WTC11 (cell line): ENCODE measurements at regions not wholly inside any gene's neighbourhood (a gene's known extent, or its start where the extent isn't known, plus 50 kb on each side); places are given as distances from the start of the nearest gene placed in this dataset.

Experiments used
- ATAC-seq: fragments of 200-7000 bp; cut with Tn5 transposase; 2 replicates; pipeline ENCODE4 v1.10.0; 2021; ENCODE audit warnings: mild to moderate bottlenecking, moderate library complexity
- CTCF ChIA-PET: fragments of 300-600 bp; sonication (Branson Sonifier 250); formaldehyde crosslinking; loops from one replicate; lab custom pipeline; 2021; ENCODE audit warnings: antibody characterized with exemption; lab: Charles Lee
- POLR2A ChIA-PET: fragments of 350-600 bp; sonication (Branson Sonifier 250); formaldehyde crosslinking; loops from one replicate; lab custom pipeline; 2021; ENCODE audit warnings: antibody characterized with exemption; lab: Charles Lee
- DNase-seq: peaks from one replicate; pipeline ENCODE4 v3.0.0; 2021; ENCODE audit warnings: low spot score
- H3K27ac Mint-ChIP-seq: 2 replicates; pipeline ENCODE4 v1.8.0; 2021; ENCODE audit warnings: mixed read lengths
- H3K27me3 Mint-ChIP-seq: 2 replicates; pipeline ENCODE4 v1.8.0; 2021; ENCODE audit warnings: low read depth, mild to moderate bottlenecking, moderate library complexity, mixed read lengths
- H3K36me3 Mint-ChIP-seq: 2 replicates; pipeline ENCODE4 v1.8.0; 2021; ENCODE audit warnings: mixed read lengths
- H3K4me1 Mint-ChIP-seq: 2 replicates; pipeline ENCODE4 v1.8.0; 2022; ENCODE audit warnings: mixed read lengths
- H3K4me3 Mint-ChIP-seq: 2 replicates; pipeline ENCODE4 v1.8.0; 2021; ENCODE audit warnings: mild to moderate bottlenecking, moderate library complexity, mixed read lengths
- H3K9me3 Mint-ChIP-seq: 2 replicates; pipeline ENCODE4 v1.8.0; 2021; ENCODE audit warnings: mixed read lengths
- FOXP1 ChIP-seq: sonication (generic); formaldehyde crosslinking; IDR thresholded peaks from 2 replicates; pipeline ENCODE4 v1.8.0; 2022; ENCODE audit warnings: missing genetic modification reagents, mild to moderate bottlenecking, moderate library complexity, borderline replicate concordance
- JAZF1 ChIP-seq: fragments of 250-450 bp; sonication (Bioruptor Pico); IDR thresholded peaks from 2 replicates; pipeline ENCODE4 v1.9.0; 2021; ENCODE audit warnings: moderate library complexity, mild to moderate bottlenecking, inconsistent platforms
- NFATC4 ChIP-seq: fragments of 250-450 bp; sonication (Bioruptor Pico); IDR thresholded peaks from 2 replicates; pipeline ENCODE4 v1.9.0; 2021; ENCODE audit warnings: mild to moderate bottlenecking
- NFYB ChIP-seq: sonication (generic); formaldehyde crosslinking; conservative IDR thresholded peaks from 2 replicates; pipeline ENCODE4 v1.8.0; 2022; ENCODE audit warnings: low read depth, missing genetic modification reagents
- PRRX2 ChIP-seq: fragments of 250-450 bp; sonication (Bioruptor Pico); IDR thresholded peaks from 2 replicates; pipeline ENCODE4 v1.8.0; 2021; ENCODE audit warnings: mild to moderate bottlenecking
- RORB ChIP-seq: fragments of 250-450 bp; sonication (Bioruptor Pico); IDR thresholded peaks from 2 replicates; pipeline ENCODE4 v1.9.0; 2021; ENCODE audit warnings: mild to moderate bottlenecking
- SMAD4 ChIP-seq: sonication (generic); formaldehyde crosslinking; IDR thresholded peaks from 2 replicates; pipeline ENCODE4 v1.8.0; 2022; ENCODE audit warnings: mild to moderate bottlenecking, missing genetic modification reagents
- TEAD4 ChIP-seq: sonication (generic); formaldehyde crosslinking; IDR thresholded peaks from 2 replicates; pipeline ENCODE4 v1.8.0; 2022; ENCODE audit warnings: mild to moderate bottlenecking, missing genetic modification reagents
- TP53 ChIP-seq: sonication (generic); formaldehyde crosslinking; IDR thresholded peaks from 2 replicates; pipeline ENCODE4 v1.8.1; 2023; ENCODE audit warnings: mild to moderate bottlenecking, missing genetic modification reagents
- ZNF396 ChIP-seq: fragments of 250-450 bp; sonication (Bioruptor Pico); IDR thresholded peaks from 2 replicates; pipeline ENCODE4 v1.8.0; 2021; ENCODE audit warnings: mild to moderate bottlenecking, moderate library complexity, borderline replicate concordance
- TF ChIP-seq, protein P1 (sequence below): fragments of 200-600 bp; IDR thresholded peaks from 2 replicates; pipeline ENCODE4 v1.8.0; 2022; ENCODE audit warnings: antibody characterized with exemption
- TF ChIP-seq, protein P2 (sequence below): fragments of 250-450 bp; sonication (Bioruptor Pico); IDR thresholded peaks from 2 replicates; pipeline ENCODE4 v1.9.0; 2021; ENCODE audit warnings: mild to moderate bottlenecking
- TF ChIP-seq, protein P3 (sequence below): sonication (generic); formaldehyde crosslinking; IDR thresholded peaks from 2 replicates; pipeline ENCODE4 v1.8.1; 2023; ENCODE audit warnings: mild to moderate bottlenecking, missing genetic modification reagents, borderline replicate concordance
- TF ChIP-seq, protein P4 (sequence below): sonication (generic); formaldehyde crosslinking; IDR thresholded peaks from 2 replicates; pipeline ENCODE4 v1.8.0; 2022; ENCODE audit warnings: mild to moderate bottlenecking, missing genetic modification reagents

DNA sequence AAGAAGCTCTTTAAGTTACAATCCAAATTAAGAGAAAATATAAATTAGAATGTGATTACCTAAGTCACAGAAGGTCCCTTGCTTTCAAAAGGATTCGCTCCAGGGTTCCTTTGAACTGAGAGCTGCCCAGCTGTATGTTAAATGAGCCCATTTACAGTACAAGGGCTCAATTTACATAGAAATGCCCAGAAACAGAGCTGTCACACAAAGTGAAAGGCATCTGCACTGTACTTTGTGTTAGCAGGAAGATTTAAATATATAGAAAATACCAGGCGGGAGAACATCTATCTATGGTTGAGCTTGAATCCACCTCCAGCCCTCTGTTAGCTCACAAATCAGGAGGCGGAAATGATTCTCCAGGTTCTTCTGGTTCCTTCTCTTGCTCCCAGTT lies 272.9 kb downstream of the PAX3 start:
- DNase-seq: peak; percentile 28
- CTCF ChIA-PET: interaction anchor here (0.7 to 3.5 kb wide), 20 partner anchors 11 to 589 kb away, joined by 3 to 45 read pairs (median 4); a partner anchor contains a TSS

DNA sequence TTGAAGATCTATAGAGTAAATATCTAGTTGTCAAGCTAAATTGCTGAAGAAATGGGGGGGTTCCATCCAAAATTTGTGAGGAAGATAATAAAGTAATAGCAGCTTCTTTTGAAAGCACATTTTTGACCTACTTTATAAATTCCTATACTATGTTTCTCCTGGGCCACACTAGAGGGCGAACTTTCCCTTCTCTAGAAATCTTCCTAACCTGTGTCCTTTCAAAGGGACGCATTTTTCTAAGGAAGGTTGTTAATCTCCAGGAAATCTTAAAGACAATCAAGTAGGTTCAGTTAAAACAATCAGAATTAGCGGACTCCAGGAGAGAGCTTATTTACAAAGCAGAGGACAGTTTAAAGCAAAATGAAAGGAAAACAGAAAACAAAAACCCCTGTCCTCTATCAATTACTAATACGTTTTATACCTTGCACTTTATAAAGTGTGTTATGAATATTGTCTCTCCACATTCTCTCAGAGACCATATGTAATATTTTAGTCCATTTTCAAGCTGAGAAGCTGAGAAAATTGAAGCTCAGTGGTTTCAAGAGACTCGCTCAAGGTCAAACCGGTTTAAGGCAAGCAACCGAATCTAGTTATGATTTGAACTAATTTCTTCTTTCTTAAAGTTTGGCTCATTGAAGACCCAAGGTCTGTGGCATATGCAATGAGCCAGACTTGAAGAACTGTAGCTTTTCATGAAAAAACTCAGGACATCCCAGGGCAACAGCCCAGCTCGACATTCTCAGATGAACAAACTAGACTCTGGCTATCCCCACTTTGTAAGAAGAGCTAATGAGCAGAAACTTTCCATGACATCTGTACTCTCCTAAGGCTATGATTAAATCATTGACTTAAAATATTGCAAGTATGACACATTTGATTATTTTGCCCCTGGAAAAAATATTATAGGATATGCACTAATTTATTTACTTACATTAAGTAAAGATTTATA lies 273.6 kb downstream of the PAX3 start:
- Mint-ChIP-seq H3K27ac (no peak overlapping the region), H3K9me3 (peaks cover 11% of the 10 kb centered on the region), H3K36me3 (peaks cover 5% of the 10 kb centered on the region), H3K27me3 (peaks cover 70% of the 10 kb centered on the region), H3K4me3 (peak overlapping the region; percentile 42), H3K4me1 (peaks cover 19% of the 10 kb centered on the region)
- ChIA-PET POLR2A (interaction anchor here (0.6 kb wide), 1 partner anchor 579 kb away, joined by 5 read pairs; no protein-coding TSS in a partner anchor), CTCF (interaction anchor here (0.5 to 3.5 kb wide), 25 partner anchors 9 to 589 kb away, joined by 3 to 45 read pairs (median 4); a partner anchor contains a TSS)
- no peak for DNase-seq
- TF ChIP-seq, protein P1, sequence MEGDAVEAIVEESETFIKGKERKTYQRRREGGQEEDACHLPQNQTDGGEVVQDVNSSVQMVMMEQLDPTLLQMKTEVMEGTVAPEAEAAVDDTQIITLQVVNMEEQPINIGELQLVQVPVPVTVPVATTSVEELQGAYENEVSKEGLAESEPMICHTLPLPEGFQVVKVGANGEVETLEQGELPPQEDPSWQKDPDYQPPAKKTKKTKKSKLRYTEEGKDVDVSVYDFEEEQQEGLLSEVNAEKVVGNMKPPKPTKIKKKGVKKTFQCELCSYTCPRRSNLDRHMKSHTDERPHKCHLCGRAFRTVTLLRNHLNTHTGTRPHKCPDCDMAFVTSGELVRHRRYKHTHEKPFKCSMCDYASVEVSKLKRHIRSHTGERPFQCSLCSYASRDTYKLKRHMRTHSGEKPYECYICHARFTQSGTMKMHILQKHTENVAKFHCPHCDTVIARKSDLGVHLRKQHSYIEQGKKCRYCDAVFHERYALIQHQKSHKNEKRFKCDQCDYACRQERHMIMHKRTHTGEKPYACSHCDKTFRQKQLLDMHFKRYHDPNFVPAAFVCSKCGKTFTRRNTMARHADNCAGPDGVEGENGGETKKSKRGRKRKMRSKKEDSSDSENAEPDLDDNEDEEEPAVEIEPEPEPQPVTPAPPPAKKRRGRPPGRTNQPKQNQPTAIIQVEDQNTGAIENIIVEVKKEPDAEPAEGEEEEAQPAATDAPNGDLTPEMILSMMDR: peak; percentile 27; the same call in 1 of the 2 replicates
- TF ChIP-seq TEAD4 (CRISPR knock-in tag) (no peak), RORB (CRISPR knock-in tag) (no peak), SMAD4 (CRISPR knock-in tag) (no peak), TP53 (CRISPR knock-in tag) (no peak), FOXP1 (CRISPR knock-in tag) (no peak)
- TF ChIP-seq, protein P2, sequence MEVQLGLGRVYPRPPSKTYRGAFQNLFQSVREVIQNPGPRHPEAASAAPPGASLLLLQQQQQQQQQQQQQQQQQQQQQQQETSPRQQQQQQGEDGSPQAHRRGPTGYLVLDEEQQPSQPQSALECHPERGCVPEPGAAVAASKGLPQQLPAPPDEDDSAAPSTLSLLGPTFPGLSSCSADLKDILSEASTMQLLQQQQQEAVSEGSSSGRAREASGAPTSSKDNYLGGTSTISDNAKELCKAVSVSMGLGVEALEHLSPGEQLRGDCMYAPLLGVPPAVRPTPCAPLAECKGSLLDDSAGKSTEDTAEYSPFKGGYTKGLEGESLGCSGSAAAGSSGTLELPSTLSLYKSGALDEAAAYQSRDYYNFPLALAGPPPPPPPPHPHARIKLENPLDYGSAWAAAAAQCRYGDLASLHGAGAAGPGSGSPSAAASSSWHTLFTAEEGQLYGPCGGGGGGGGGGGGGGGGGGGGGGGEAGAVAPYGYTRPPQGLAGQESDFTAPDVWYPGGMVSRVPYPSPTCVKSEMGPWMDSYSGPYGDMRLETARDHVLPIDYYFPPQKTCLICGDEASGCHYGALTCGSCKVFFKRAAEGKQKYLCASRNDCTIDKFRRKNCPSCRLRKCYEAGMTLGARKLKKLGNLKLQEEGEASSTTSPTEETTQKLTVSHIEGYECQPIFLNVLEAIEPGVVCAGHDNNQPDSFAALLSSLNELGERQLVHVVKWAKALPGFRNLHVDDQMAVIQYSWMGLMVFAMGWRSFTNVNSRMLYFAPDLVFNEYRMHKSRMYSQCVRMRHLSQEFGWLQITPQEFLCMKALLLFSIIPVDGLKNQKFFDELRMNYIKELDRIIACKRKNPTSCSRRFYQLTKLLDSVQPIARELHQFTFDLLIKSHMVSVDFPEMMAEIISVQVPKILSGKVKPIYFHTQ: no peak
- ATAC-seq: peak; percentile 59

More for the DNA sequence above, 272.9 kb downstream of the PAX3 start:
- POLR2A ChIA-PET: interaction anchor here (0.6 kb wide), 1 partner anchor 578 kb away, joined by 5 read pairs; no protein-coding TSS in a partner anchor
- H3K27ac Mint-ChIP-seq: no peak overlapping the region
- H3K36me3 Mint-ChIP-seq: peaks cover 5% of the 10 kb centered on the region
- peak; percentile 87 for ATAC-seq
- TF ChIP-seq, protein P3, sequence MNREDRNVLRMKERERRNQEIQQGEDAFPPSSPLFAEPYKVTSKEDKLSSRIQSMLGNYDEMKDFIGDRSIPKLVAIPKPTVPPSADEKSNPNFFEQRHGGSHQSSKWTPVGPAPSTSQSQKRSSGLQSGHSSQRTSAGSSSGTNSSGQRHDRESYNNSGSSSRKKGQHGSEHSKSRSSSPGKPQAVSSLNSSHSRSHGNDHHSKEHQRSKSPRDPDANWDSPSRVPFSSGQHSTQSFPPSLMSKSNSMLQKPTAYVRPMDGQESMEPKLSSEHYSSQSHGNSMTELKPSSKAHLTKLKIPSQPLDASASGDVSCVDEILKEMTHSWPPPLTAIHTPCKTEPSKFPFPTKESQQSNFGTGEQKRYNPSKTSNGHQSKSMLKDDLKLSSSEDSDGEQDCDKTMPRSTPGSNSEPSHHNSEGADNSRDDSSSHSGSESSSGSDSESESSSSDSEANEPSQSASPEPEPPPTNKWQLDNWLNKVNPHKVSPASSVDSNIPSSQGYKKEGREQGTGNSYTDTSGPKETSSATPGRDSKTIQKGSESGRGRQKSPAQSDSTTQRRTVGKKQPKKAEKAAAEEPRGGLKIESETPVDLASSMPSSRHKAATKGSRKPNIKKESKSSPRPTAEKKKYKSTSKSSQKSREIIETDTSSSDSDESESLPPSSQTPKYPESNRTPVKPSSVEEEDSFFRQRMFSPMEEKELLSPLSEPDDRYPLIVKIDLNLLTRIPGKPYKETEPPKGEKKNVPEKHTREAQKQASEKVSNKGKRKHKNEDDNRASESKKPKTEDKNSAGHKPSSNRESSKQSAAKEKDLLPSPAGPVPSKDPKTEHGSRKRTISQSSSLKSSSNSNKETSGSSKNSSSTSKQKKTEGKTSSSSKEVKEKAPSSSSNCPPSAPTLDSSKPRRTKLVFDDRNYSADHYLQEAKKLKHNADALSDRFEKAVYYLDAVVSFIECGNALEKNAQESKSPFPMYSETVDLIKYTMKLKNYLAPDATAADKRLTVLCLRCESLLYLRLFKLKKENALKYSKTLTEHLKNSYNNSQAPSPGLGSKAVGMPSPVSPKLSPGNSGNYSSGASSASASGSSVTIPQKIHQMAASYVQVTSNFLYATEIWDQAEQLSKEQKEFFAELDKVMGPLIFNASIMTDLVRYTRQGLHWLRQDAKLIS: no peak
- TF ChIP-seq NFYB (CRISPR knock-in tag): no peak
- TF ChIP-seq, protein P2: no peak
- TF ChIP-seq, protein P4, sequence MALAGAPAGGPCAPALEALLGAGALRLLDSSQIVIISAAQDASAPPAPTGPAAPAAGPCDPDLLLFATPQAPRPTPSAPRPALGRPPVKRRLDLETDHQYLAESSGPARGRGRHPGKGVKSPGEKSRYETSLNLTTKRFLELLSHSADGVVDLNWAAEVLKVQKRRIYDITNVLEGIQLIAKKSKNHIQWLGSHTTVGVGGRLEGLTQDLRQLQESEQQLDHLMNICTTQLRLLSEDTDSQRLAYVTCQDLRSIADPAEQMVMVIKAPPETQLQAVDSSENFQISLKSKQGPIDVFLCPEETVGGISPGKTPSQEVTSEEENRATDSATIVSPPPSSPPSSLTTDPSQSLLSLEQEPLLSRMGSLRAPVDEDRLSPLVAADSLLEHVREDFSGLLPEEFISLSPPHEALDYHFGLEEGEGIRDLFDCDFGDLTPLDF (CRISPR knock-in tag): no peak
- no peak for TF ChIP-seq ZNF396
- no peak for TF ChIP-seq NFATC4
- TF ChIP-seq JAZF1: no peak
- TF ChIP-seq PRRX2: no peak
- peaks cover 77% of the 10 kb centered on the region for H3K27me3 Mint-ChIP-seq
- peaks cover 19% of the 10 kb centered on the region for H3K4me1 Mint-ChIP-seq
- H3K4me3 Mint-ChIP-seq: peak overlapping the region; percentile 42; the same call in 1 of the 2 replicates
- H3K9me3 Mint-ChIP-seq: peaks cover 11% of the 10 kb centered on the region
